ENCODE measurements at regions not wholly inside any gene's neighbourhood (a gene's known extent, or its start where the extent isn't known, plus 50 kb on each side); places are given as distances from the start of the nearest gene placed in this dataset.
"Not testable (repeated sequence)": the region's sequence is repeated elsewhere in the genome, so short reads cannot be mapped to it uniquely, and the experiment has no call there.

- DNase-seq (ENCODE audit: low spot score): no peak
Measured at GRCh38 chrX:26631385-26631784, 415.4 kb downstream of the MAGEB5 start.

GRCh38 chrX:26613956-26614355 is 398.0 kb downstream of the MAGEB5 start:
- DNase-seq (ENCODE audit: low spot score) (no peak), ATAC-seq (no peak)

More at GRCh38 chrX:26631385-26631784, 415.4 kb downstream of the MAGEB5 start:
- no peak for ATAC-seq

GRCh38 chrX:26606971-26607370 is 391.0 kb downstream of the MAGEB5 start:
- DNase-seq (ENCODE audit: low spot score) (no peak), ATAC-seq (no peak)

DNA sequence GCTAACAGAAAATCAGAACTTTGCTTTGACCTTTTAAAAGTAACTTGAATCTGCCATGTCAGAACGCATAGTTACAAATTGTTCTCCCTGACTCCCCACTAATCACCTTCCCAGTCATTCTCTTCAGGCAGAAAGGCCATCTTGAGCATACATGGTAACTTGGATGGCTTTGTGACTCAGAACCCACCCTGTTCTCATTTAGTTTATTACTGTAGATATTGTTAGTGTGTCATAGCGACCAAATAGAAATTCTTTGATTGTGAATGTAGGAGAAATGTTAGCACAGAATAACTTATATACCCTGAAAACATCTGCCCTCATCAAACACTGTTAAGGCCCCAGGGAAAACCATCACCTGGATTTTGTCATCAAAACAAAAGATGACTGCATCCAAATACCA is 382.0 kb downstream of the MAGEB5 start:
- ATAC-seq (no peak), DNase-seq (ENCODE audit: low spot score) (no peak)

- DNase-seq (ENCODE audit: low spot score) (no peak), ATAC-seq (no peak)
Measured at GRCh38 chrX:26590849-26591248, 374.9 kb downstream of the MAGEB5 start.

GRCh38 chrX:26586570-26586969 is 370.6 kb downstream of the MAGEB5 start:
- ATAC-seq (no peak), DNase-seq (ENCODE audit: low spot score) (no peak)

DNA sequence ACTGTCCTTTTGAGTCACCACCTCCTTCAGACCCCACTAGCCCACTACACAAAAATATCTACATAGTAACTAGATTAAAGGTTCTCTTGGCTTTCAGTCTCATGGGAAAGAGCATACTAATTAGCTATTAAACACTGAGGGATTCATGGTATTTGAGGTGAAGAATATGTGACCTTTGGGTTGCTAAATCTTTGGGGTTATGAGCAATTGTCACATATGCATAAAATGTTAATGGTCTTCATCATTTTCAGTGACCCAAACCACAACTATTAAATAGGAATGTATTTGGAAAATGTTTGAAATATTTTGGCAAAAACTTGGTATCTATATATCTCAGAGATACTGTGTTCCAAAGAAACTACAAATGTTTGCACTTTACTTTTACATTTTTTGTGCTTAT is 365.1 kb downstream of the MAGEB5 start:
- ATAC-seq: no peak
- DNase-seq (ENCODE audit: low spot score): no peak

DNA sequence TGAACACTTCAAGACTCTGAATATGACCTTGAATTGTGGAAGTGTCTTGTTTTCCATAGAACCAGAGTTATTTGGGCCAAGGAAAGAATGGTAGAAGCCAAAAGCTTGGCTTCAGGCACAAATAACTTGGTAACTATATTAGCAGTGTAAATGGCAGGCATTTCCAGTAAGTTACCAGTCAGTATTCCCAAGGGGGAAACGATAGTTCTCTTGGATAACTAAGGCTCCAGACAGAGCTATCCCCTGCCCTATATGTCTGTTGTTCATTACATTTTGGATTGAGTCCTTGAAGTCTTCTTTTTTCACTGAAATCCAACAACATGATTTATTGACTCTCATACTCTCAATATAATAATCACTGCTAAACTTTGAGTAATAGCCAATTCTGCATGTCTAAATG is 364.1 kb downstream of the MAGEB5 start:
- DNase-seq (ENCODE audit: low spot score): no peak
- no peak for ATAC-seq

GRCh38 chrX:26574234-26574633 is 358.3 kb downstream of the MAGEB5 start:
- DNase-seq (ENCODE audit: low spot score) (no peak), ATAC-seq (no peak)

GRCh38 chrX:26562156-26562555 is 346.2 kb downstream of the MAGEB5 start:
- ATAC-seq (no peak), DNase-seq (ENCODE audit: low spot score) (no peak)

DNA sequence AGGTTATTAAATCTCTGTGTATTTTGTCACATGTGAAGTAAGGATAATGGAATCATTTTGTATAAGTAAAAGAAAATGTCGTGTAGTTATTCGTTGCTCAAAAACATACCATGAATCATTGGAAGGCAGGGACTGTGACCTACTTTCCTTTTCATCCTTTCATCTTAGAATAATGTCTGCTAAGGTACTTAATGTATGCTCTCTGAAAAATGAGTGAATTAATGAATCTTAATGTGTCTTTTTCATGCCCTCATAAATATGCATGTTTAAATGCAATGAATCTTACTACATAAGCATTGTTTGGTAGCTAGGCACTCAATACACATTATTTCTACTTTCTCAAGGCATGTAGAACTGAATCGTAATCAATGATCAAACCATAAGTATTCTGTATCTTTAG is 343.9 kb downstream of the MAGEB5 start:
- DNase-seq (ENCODE audit: low spot score) (no peak), ATAC-seq (no peak)

- ATAC-seq: no peak
- DNase-seq (ENCODE audit: low spot score): no peak
Measured at GRCh38 chrX:26558719-26559386, 342.9 kb downstream of the MAGEB5 start.

GRCh38 chrX:26557691-26558321 is 341.8 kb downstream of the MAGEB5 start:
- ATAC-seq: no peak

GRCh38 chrX:26525768-26526167 is 309.8 kb downstream of the MAGEB5 start:
- ATAC-seq; DNase-seq (ENCODE audit: low spot score): not testable (repeated sequence)

More at GRCh38 chrX:26557691-26558321, 341.8 kb downstream of the MAGEB5 start:
- DNase-seq (ENCODE audit: low spot score): no peak

- ATAC-seq (no peak), DNase-seq (ENCODE audit: low spot score) (no peak)
Measured at GRCh38 chrX:26522501-26522900, 306.5 kb downstream of the MAGEB5 start.

- DNase-seq (ENCODE audit: low spot score): no peak
- ATAC-seq: no peak
Measured at GRCh38 chrX:26511589-26512363, 295.8 kb downstream of the MAGEB5 start.

GRCh38 chrX:26470941-26471340 is 255.0 kb downstream of the MAGEB5 start:
- ATAC-seq (no peak), DNase-seq (ENCODE audit: low spot score) (no peak)

GRCh38 chrX:26466387-26466786 is 250.4 kb downstream of the MAGEB5 start:
- DNase-seq (ENCODE audit: low spot score) (no peak), ATAC-seq (no peak)

GRCh38 chrX:26445288-26445687 is 229.3 kb downstream of the MAGEB5 start:
- DNase-seq (ENCODE audit: low spot score) (no peak), ATAC-seq (no peak)

GRCh38 chrX:26444417-26444816 is 228.4 kb downstream of the MAGEB5 start:
- not testable (repeated sequence) for DNase-seq (ENCODE audit: low spot score); ATAC-seq

DNA sequence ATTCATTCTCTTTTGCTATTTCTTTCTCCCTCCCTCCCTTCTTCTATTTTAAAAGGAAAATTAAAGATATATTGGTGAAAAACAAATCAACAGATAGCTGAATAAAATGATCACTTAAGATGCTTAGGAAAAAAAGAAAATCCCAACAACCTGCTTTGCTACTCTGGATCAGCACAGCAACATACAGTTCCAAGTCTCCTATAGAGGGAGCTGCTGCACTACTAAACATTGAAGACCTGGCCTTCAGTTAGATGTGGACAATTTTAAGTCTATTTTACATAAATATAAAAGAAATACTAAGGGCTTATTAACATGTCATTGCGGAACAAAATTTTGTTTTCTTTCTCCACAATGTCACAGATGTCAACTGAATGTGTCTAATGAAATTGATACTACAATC is 226.4 kb downstream of the MAGEB5 start:
- ATAC-seq: no peak
- DNase-seq (ENCODE audit: low spot score): no peak

DNA sequence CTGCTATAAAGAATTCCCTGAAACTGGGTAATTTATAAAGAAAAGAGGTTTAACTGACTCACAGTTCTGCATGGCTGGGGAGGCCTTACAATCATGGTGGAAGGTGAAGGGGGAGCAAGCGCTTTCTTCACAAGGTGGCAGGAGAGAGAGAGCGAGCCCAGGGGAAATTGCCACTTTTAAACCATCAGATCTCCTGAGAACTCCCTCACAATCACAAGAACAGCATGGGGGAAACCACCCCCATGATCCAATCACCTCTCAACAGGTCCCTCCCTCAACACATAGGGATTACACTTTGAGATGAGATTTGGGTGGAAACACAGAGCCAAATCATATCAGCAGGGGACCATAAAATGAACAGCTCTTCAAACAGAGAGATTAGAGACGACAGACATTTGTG is 198.6 kb downstream of the MAGEB5 start:
- DNase-seq (ENCODE audit: low spot score) (no peak), ATAC-seq (no peak)

Data from left lobe of liver (tissue), 2 donors.